ENCODE measurements at regions not wholly inside any gene's neighbourhood (a gene's known extent, or its start where the extent isn't known, plus 50 kb on each side); places are given as distances from the start of the nearest gene placed in this dataset.

DNA sequence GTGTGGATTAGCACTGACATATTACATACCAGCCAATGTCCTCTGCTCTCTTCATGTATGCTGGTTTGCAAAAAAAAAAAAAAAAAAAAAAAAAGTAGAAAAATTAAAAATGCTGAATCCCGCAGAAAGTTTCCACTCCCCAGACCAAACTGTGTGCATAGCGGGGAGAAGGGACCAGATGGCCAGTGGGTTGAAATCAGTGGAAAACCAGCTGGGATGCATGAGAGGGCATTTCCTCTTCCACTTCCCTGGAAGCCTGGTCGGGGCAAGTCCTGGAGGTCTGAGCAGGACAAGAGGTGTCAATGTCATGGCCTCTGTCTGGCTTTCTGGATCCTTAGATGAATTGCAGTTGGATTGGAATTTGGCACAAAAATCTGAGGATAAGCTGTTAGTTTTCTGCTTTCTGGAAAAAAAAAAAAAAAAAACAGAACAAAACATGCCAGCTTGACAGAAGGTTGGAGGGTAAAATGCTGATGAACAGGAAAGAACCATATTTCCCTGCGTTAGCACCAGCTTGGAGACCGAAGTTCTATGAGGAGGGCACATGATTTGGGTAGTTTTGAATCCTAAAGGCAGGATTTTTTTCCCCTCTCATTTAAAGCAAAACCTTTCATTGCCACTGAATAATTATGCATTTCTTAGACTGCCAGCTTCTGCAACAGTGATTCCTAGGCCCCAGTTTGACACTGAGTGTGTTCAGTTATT, 941.5 kb upstream of the EEF2KMT start:
- DNase-seq (ENCODE audit: low spot score), result no peak
- intact Hi-C loops (cut with DNase I), result loop anchor here in 1 of 2 donors (2.0 kb wide), 1 partner anchor 58 kb away; no protein-coding TSS in a partner anchor

DNA sequence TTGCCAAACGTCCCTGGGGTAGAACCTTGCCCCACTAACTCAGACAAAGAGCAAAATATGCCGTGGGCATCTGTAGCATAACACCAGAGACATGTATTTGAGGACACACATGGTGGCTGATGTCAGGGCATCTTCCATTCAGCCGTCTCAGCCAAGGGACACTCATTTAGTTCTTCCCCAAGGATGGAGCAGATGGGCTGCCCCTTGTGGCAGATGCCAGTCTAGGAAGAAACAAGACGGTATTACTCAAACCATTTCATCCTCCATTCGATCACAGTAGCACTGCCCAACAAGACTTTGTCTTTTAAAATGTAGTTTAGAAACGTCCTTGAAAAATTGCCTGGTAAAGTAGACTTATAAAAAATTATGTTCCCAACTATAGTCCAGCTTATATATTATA, 937.6 kb upstream of the EEF2KMT start:
- DNase-seq (ENCODE audit: low spot score), result no peak
- intact Hi-C loops (cut with DNase I), result no loop called here

DNA sequence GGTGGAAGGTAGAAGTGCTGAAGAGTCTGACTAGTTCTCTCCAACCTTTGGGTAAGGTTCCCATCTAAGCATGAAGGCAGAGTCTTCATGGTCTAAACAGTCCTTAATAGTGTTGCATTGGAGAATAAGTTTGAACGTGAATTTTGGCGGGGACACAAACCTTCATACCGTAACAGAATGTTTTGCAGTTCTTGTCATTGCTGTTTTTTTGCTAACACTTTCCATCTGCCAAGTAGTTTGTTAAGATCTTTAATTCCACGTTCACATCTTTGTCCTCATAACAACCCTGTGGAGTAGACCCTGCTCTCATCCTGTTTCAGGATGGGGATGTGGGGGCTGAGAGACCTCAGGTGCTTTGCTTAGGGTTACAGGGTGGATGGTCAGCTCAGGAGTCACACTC, 936.9 kb upstream of the EEF2KMT start:
- DNase-seq (ENCODE audit: low spot score), result no peak
- intact Hi-C loops (cut with DNase I), result no loop called here

DNA sequence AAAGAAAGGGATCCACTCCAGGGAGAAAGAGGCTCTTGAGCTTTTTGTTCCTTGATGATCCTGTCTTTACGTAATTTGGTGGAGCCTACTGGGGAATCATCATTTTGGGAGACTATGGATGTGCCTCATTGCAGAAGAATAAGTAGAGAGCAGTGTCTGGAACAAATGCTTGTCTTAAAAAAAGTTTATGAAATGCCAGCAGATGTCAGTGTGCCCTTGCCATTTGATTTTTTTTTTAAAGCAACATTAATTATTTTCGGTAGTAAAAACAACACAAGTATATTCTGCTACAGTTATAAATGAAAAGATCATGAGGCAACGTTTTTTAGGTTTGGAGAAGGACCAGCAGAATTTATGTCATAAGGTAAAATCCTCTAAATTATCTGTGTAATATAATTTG, 934.8 kb upstream of the EEF2KMT start:
- no peak for DNase-seq (ENCODE audit: low spot score)
- intact Hi-C loops (cut with DNase I), result no loop called here

DNA sequence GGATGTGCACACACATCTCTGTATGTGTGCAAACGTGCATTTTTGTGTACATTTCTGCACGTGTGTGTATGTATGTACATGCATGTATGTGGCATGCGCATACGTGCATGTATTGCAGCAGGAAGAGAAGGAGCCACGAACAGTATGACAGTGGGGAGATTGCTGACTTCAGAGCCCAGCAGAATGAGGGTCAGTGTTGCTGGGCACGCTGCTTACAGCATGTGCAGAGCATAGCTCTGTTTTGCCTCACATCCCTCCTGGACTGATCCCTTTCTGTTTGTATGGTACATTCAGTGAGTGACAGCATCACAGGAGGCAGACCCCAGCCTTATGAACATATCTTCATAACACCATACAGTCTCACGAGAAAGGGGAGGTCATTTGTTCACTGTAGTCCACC, 934.0 kb upstream of the EEF2KMT start:
- no peak for DNase-seq (ENCODE audit: low spot score)
- intact Hi-C loops (cut with DNase I), result no loop called here

DNA sequence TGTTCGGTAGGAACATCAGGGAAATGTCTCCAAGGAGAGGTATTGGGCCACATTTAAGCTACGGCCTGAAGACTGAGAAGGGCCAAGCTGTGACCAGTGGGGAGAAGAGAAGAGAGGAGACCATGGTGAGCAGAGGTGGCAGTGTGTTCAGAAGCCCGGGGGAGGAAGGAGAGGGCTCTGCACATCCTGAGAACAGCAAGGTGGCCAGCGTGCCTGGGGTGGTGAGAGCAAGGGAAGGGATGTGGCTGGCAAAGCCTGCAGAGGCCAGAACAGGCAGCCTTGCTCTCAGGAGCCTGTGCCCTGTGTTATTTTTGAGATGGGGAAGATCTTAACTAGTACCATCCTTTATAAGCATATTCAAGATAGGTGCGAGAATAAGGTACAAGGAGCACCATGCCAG, 933.5 kb upstream of the EEF2KMT start:
- DNase-seq (ENCODE audit: low spot score), result no peak
- intact Hi-C loops (cut with DNase I), result no loop called here

DNA sequence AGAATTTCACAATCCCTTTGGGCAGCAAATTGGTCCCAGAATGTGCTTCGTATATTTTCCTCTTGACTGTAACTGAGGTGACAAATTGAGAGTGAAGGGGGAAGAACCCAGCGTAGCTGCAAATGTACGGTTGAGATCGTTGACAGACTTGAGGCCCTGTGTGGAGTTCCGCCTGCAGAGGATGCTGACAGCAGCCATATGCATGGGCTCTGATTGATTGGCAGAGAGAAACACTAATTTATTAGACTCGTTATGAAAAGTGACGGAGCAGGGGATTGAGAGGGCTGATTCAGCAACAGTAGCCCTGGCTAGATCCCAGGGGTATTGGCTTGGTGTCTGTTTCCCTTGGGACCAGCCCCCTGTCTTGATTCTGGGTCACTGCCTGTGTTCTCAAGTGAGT, 930.1 kb upstream of the EEF2KMT start:
- intact Hi-C loops (cut with DNase I), result loop anchor here in 1 of 2 donors (10.0 kb wide), 1 partner anchor 1127 kb away; no protein-coding TSS in a partner anchor
- no peak for DNase-seq (ENCODE audit: low spot score)

DNA sequence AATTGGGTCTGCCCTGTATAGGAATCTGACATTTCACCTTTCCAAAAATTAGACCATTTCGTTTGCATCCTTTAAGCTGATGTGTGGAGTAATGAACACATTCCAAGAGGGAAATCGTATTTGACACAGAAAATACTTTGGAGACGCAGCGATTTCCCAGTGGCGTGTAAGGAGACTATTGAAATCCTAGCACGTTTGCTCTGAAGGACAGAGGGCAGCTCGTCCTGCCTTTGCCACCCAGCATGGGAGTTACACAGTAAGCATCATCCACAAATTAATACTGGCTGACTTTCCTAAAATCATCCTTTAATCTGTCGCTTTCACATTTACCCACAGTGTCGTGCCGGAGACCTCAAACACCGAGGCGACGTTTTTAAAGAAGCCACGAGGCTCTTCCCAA, 925.9 kb upstream of the EEF2KMT start:
- DNase-seq (ENCODE audit: low spot score), result no peak

DNA sequence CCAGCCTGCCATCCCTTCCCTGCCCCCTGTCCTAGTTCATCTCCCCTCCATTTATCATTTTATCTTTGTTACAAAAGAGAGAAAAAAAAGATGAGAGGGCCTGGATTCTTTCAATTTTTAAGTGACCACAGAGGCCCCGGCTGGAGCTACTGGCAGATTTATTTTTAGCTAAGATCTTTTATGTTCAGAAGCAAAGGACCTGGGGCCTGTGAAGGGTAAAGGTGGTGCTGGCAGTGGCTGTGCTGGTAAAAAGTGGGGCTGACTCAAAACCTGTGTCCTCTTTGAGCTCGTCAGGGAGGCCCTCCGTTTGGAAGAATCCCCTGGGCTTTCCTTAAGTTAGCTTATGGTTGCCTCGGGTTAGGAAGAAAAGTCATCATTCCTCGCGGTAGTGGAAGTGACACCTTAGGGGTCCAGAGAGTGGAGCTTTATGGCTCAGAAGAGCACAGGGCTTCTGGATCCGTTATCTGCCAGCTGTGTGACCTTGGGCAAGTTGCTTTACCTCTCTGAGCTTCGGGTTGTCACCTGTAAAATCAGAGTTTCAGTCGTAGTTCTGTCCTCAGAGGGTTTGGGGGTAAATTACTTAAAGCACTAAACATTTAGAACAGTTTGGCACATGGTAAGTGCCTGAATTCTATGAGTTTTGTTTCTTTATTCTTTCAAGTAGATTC, 923.8 kb upstream of the EEF2KMT start:
- intact Hi-C loops (cut with DNase I), result loop anchor here in 1 of 2 donors (10.0 kb wide), 1 partner anchor 1133 kb away; no protein-coding TSS in a partner anchor
- no peak for DNase-seq (ENCODE audit: low spot score)

More for the DNA sequence above, 925.9 kb upstream of the EEF2KMT start:
- intact Hi-C loops (cut with DNase I), result loop anchor here in 1 of 2 donors (10.0 kb wide), 1 partner anchor 1131 kb away; no protein-coding TSS in a partner anchor

DNA sequence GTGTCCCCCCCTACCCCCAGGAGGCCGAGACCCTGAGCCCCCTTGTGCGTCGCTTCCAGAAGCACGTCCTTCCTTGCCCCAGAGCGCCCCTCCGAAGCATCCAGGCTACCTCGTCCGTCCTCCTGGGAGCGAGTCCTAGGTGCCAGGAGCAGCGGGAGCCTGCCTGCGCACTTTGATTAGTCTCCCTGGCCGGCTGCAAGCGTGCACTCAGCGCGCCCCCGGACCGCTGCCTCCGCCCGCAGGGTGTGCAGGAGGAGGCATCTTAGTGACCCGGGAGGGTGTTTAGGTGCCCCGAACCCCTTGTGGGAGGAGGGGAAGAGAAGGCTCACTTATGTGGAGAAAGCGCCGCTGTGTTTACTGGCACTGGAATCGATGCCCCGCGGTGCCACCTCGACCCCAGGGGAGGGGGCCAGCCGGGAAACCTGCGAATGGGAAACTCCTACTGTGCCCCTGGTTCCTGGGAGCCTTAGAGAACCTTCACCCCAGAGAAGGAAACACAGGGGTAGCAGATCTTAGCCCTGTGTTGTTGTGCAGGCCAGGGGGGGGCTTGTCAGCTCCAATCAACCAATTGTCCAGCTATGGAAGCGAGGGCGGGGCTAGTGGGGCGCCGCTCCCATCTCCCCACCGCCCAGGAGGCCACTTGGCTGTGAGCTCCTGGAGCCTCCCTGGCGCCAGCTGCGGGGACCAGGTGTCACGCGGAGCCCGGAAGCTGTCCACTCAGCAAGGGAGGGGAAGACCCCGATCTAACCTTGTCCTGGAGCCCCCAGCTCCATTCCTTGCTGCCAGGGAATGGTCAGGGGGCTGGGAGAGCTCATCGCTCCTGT, 922.8 kb upstream of the EEF2KMT start:
- no peak for DNase-seq (ENCODE audit: low spot score)
- intact Hi-C loops (cut with DNase I), result loop anchor here in 1 of 2 donors (10.0 kb wide), 1 partner anchor 1134 kb away; no protein-coding TSS in a partner anchor

DNA sequence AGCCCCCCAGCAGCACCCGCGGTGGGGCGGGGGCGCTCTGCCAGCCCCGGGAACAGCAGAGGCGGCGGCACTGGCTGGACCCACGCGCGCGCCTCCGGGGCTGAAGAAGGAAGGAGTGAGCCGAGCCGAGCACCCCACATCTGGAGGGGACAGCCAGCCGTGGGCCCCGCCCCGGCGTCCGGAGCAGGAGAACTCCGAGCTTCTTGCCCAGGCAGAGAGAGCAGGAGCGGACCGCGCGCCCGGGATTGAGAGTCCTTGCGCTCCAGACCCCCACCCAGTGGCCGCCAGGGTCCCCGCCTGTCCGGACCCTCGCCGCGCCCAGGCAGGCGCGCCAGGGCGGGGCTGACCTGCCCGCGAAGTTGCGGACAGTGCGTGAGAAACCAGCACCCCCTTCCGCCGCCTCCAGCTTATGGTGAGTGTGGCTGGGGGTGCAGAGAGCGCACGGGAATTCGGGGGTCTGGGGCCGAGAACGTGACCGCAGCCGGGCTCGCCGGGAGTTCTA, 921.9 kb upstream of the EEF2KMT start:
- intact Hi-C loops (cut with DNase I), result no loop called here

DNA sequence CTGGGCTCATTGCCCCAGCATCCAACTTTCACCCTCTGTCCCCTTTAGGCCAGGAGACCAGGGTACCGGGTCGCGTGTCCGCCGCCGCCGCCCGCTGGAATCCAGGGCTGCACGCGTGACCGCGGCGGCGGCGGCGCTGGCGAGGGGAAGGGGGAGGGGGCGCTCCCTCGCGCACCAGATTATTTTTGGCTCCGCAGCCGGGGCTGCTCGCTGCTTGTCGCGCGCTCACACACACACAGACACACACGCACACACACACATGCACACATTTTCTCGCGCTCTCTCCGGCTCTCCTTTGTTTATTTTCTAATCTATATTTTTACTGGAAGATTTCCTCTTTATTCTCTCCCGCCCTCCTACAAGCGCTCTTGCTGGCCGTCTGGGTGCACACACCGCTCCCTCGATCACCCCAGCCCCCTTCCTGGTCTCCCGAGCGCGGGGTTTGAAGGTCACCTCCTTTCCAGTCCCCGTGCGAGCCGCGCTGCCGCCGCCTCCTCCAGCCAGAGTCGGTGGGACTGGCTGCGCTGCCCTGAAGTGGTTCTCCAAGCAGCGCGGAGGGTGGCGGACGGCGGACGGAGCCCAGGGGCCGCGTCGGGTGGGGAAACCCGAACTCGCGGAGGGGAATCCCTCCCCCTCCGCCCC, 921.4 kb upstream of the EEF2KMT start:
- intact Hi-C loops (cut with DNase I), result no loop called here
- no peak for DNase-seq (ENCODE audit: low spot score)

More for the DNA sequence above, 921.9 kb upstream of the EEF2KMT start:
- DNase-seq (ENCODE audit: low spot score), result no peak

DNA sequence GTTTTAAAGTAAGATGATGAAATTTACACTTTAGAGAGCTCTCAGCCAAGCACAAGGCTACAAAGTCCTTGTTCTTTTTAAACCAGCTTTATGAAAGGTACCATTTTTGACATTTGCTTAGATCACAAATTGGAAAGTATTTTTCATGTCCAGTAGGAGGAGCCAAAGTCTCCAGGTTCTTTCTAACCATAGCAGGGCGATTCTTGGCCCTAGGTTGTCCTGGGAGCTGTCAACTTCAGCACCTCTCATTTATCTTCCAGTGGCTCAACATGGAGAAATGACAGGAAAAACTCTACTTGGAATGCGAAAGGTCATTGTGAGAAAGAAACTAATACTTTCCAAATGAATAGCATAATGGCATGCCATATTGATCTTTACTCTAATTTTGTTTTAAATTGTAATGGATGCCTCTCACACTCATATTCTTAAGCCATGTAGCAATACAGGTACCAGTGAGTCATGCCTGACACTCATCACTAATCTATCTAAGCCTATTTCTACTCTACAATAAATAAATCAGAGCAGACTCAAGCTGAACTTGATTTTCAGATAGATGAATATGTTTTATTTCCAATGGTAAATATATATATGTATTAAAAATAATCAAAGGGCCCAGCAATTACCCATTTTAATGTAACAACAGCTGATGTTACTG, 919.1 kb upstream of the EEF2KMT start:
- no peak for DNase-seq (ENCODE audit: low spot score)
- intact Hi-C loops (cut with DNase I), result no loop called here

DNA sequence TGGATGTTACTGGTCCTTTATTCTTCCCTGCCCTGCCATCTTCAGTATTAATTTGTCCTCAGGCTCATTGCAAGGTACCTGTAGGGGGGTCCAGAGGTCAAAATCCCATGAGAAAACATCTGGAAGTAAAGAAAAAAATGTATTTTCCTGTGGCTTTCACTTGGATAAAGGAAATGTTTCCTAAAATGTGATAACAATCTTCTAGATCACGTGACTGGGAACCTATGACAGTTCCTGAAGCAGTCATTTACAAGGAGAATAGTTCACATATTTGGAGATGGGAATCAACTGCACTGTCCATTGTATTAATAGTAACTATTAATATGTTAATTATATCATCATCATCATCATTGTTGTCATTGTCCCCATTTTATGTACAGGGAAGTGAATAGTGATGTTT, 915.1 kb upstream of the EEF2KMT start:
- DNase-seq (ENCODE audit: low spot score), result no peak
- intact Hi-C loops (cut with DNase I), result no loop called here

DNA sequence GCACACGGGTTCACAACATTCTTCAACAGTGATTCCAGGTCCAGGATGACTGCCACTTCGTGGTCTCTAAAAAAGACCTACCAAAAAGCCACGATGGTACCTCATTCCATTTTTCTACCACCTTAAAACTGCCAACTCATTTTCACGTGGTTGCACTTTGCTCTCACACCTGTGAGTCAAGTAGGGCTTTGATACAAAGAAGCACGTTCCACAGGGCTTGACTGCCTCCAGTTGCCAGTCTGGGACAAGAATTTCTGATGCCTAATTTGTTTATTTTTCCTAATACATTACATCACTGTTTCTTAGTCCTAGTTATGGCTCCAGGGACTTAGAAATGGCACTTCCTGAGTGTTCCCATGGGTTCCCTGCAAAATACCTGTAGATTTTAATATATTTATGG, 911.6 kb upstream of the EEF2KMT start:
- intact Hi-C loops (cut with DNase I), result no loop called here
- no peak for DNase-seq (ENCODE audit: low spot score)

DNA sequence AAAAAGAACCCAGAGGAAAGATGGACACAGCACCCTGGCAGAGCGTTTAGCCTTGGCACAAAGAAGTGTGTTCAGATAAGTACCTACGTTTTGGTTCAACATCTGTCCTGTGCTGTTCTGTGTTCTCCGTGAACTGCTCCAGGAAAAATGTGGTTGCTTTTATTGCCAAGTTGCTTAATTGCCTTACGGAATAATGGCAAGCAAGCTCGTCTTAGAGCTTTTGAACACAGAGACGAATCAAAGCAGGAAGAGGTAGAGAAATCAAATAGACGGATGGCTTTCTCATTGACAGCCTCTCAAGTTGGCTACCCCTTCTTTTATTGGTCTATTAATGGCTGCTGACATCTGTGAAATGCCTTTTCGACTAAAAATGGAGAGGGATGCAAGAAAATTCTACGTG, 911.1 kb upstream of the EEF2KMT start:
- intact Hi-C loops (cut with DNase I), result no loop called here
- no peak for DNase-seq (ENCODE audit: low spot score)

DNA sequence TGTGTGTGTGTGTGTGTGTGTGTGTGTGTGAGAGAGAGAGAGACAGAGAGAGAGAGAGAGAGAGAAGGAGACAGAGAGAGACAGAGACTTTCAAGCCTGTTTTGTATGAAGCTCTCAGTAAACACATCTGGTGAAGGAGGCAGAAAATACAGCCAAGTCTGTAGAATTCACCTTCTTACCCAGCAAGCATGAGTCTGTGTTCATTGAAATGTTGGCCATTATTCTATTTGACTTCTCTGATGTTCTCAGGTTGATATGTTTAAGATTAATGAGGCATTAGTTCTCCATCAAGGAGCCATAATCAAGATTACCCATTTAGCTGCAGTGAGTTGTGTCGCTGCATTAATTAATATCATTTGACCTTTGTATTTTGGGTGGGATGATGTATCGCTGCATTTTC, 895.8 kb upstream of the EEF2KMT start:
- DNase-seq (ENCODE audit: low spot score), result no peak
- intact Hi-C loops (cut with DNase I), result no loop called here

DNA sequence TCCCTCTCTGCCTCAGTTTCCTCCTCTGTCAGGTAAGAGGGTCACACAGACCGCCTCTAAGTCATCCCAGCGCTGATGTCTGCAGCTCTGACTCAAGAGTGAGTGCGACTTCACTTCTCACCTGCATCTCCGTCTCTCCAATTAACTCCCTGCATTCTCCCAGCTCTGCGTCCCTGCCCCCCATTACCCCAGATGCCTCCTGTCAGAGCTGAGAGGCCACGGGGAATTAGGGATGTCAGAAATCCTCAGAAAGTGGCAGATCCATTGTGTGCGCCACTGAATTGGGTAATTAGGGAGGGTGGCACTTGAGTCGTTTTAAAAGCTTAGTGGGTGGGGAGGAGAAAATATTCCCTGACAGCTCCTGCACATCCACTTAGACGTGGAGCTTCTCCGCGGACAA, 885.4 kb upstream of the EEF2KMT start:
- intact Hi-C loops (cut with DNase I), result no loop called here
- DNase-seq (ENCODE audit: low spot score), result no peak

Measured in posterior vena cava (tissue), 2 donors.